B cell (primary cell): ENCODE measurements at regions not wholly inside any gene's neighbourhood (a gene's known extent, or its start where the extent isn't known, plus 50 kb on each side); places are given as distances from the start of the nearest gene placed in this dataset.

Source experiments
- ATAC-seq: fragments of 200-7000 bp; cut with Tn5 transposase; one replicate; pipeline ENCODE4 v1.10.0; 2021; ENCODE audit warnings: low read depth, mild to moderate bottlenecking, moderate number of reproducible peaks, moderate library complexity
- CTCF ChIA-PET: fragments of 350-600 bp; sonication (Branson Sonifier 250); formaldehyde crosslinking; loops from one replicate; lab custom pipeline; 2021; ENCODE audit warnings: antibody characterized with exemption, inconsistent platforms; lab: Charles Lee
- POLR2A ChIA-PET: fragments of 350-600 bp; sonication (Branson Sonifier 250); formaldehyde crosslinking; loops from one replicate; lab custom pipeline; 2021; ENCODE audit warnings: antibody characterized with exemption; lab: Charles Lee
- DNase-seq: peaks from one replicate; pipeline ENCODE4 v3.0.0; 2013
- H2AFZ ChIP-seq: 2 replicates; pipeline ENCODE4 v1.6.1; 2012; ENCODE audit warnings: mild to moderate bottlenecking, low read depth, low read length; ENCODE audit not compliant: insufficient read depth, poor library complexity, severe bottlenecking
- H3K27ac ChIP-seq, 2 donors: 1 replicate in 1 of 2; 2 replicates in 1 of 2; pipeline ENCODE4 v1.5.1; 2012 to 2013; ENCODE audit warnings: low read length in 2 of 2, mild to moderate bottlenecking in 2 of 2, moderate library complexity in 1 of 2
- H3K27me3 ChIP-seq, 4 experiments: fragments of 200-600 bp in 1 of 4; sonication (generic) in 1 of 4; replicated peaks in 1 of 4; 1 replicate in 2 of 4; 2 replicates in 2 of 4; pipeline versions ENCODE4 v1.6.1 to v1.7.0; 2013 to 2016; ENCODE audit warnings: low read length in 3 of 4, mild to moderate bottlenecking in 2 of 4, mixed read lengths in 1 of 4, moderate library complexity in 1 of 4; ENCODE audit not compliant: insufficient read depth in 4 of 4, control insufficient read depth in 3 of 4; ENCODE audit errors: control extremely low read depth in 1 of 4
- H3K36me3 ChIP-seq, 2 experiments: replicated peaks in 1 of 2; 1 replicate in 1 of 2; 2 replicates in 1 of 2; pipeline versions ENCODE4 v1.6.1 to v1.7.1; 2013; ENCODE audit warnings: low read length in 1 of 2; ENCODE audit not compliant: insufficient read depth in 2 of 2, control insufficient read depth in 1 of 2; ENCODE audit errors: control extremely low read depth in 1 of 2, extremely low read depth in 1 of 2
- H3K4me1 ChIP-seq, 2 donors: fragments of 200-600 bp in 1 of 2; sonication (generic) in 1 of 2; 1 replicate in 1 of 2; 2 replicates in 1 of 2; pipeline versions ENCODE4 v1.5.1 to v1.6.1; 2013 to 2017; ENCODE audit warnings: low read length in 2 of 2; ENCODE audit not compliant: control insufficient read depth in 2 of 2, insufficient read depth in 2 of 2
- H3K4me2 ChIP-seq: replicated peaks from 2 replicates; pipeline ENCODE3; 2012; ENCODE audit warnings: mild to moderate bottlenecking, low read depth, low read length; ENCODE audit not compliant: poor library complexity, severe bottlenecking
- H3K4me3 ChIP-seq, 5 experiments: fragments of 200-600 bp in 1 of 5; sonication (generic) in 1 of 5; 1 replicate in 3 of 5; 2 replicates in 2 of 5; pipeline versions ENCODE4 v1.5.1 to v1.7.0; 2011 to 2016; ENCODE audit warnings: low read length in 4 of 5, mild to moderate bottlenecking in 4 of 5, low read depth in 2 of 5, control low read depth in 1 of 5, moderate library complexity in 1 of 5; ENCODE audit not compliant: insufficient read depth in 1 of 5; ENCODE audit errors: control extremely low read depth in 1 of 5, extremely low read depth in 1 of 5
- H3K79me2 ChIP-seq: fragments of 200-600 bp; sonication (generic); one replicate; pipeline ENCODE4 v1.6.0; 2016; ENCODE audit warnings: low read length; ENCODE audit not compliant: control insufficient read depth, insufficient read depth
- H3K9ac ChIP-seq: fragments of 200-600 bp; sonication (generic); 2 replicates; pipeline ENCODE4 v1.6.1; 2017; ENCODE audit warnings: mild to moderate bottlenecking, low read length, moderate library complexity
- H3K9me3 ChIP-seq, 3 donors: one replicate each; pipeline versions ENCODE4 v1.6.1 to v1.7.1; 2013; ENCODE audit warnings: low read length in 2 of 3; ENCODE audit not compliant: control insufficient read depth in 2 of 3, insufficient read depth in 1 of 3; ENCODE audit errors: control extremely low read depth in 1 of 3
- H4K20me1 ChIP-seq: 2 replicates; pipeline ENCODE4 v1.6.0; 2012; ENCODE audit warnings: mild to moderate bottlenecking, low read length; ENCODE audit not compliant: insufficient read depth, control insufficient read depth, poor library complexity, severe bottlenecking
- H3K27ac Mint-ChIP-seq: one replicate; pipeline ENCODE4 v1.8.0; 2021; ENCODE audit warnings: mixed read lengths
- H3K27me3 Mint-ChIP-seq: one replicate; pipeline ENCODE4 v1.8.0; 2021; ENCODE audit warnings: mixed read lengths
- H3K4me1 Mint-ChIP-seq: one replicate; pipeline ENCODE4 v1.8.0; 2021; ENCODE audit warnings: mixed read lengths
- H3K4me3 Mint-ChIP-seq: one replicate; pipeline ENCODE4 v1.8.0; 2021; ENCODE audit warnings: mixed read lengths
- H3K9me3 Mint-ChIP-seq: one replicate; pipeline ENCODE4 v1.8.0; 2022; ENCODE audit warnings: mixed read lengths; ENCODE audit not compliant: insufficient read depth
- EZH2 ChIP-seq: IDR thresholded peaks from 2 replicates; pipeline ENCODE4 v1.6.1; 2012; ENCODE audit warnings: borderline replicate concordance, low read depth, mild to moderate bottlenecking, moderate library complexity, low read length; ENCODE audit not compliant: insufficient read depth, poor library complexity, severe bottlenecking
- WGBS: methylation state at CpG from one replicate; pipeline ENCODE4 v1.1.5; 2013; ENCODE audit warnings: missing lambda C conversion rate; ENCODE audit not compliant: insufficient coverage; 5-methylcytosine and 5-hydroxymethylcytosine counted together
- intact Hi-C: fragments of 100-400 bp; cut with micrococcal nuclease; formaldehyde crosslinking; loops from one replicate; pipeline ENCODE4 v1.10.0; 2022
- TF ChIP-seq, protein P1 (sequence below): fragments of 200-600 bp; IDR thresholded peaks from one replicate; pipeline ENCODE4 v1.8.0; 2022; ENCODE audit warnings: antibody characterized with exemption, mild to moderate bottlenecking

DNA sequence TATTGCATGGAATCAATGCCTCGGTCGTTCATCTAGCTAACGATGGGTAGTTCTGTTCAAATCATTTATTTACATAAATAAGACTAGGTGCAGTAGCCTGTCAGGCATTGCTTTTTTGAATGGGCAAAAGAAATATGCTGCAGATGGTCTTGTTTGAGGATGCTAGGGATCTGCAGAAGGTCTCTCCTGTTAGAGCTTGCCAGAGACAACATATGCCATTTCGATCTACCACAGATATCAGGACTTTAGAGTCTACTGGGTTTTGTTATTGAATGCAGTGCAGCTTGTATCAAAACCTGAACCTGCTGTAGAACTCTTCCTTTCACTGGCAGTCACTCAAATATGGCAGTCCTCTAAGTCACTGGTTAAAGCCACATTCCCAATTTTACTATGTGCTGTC, 381.1 kb upstream of the CDH10 start:
- no peak for ATAC-seq
- H3K9me3 Mint-ChIP-seq: peaks cover 3% of the 10 kb centered on the region
- no CpG with 5 or more reads among the region's 4 CpGs for WGBS

DNA sequence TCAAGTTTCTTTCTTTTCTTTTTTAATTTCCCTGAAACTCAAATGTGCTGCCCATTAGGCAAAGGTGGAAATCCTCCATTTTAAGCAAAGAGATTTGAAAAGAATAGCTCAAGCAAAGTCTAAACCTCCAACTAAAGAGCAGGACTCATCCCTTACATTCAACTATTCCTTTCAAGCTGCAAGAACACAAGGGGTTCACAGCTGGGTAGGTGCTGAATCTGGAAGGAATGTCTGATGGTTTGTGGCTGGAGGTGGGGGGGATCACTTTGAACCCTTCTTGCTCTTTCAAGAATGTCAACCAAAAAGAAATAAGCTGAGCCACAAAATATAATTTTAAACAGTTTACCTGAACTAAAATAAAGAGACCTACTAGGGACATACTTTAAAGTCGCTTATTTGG, 375.7 kb upstream of the CDH10 start:
- H2AFZ ChIP-seq: no peak overlapping the region
- peaks cover 0 to 2% (median 0%) of the 10 kb centered on the region in 3 donors for H3K9me3 ChIP-seq
- no peaks in the 10 kb centered on the region for H3K4me1 ChIP-seq
- H3K9me3 Mint-ChIP-seq: peaks cover 4% of the 10 kb centered on the region
- H4K20me1 ChIP-seq: no peaks in the 10 kb centered on the region
- ChIA-PET POLR2A (no interaction called here), CTCF (no interaction called here)
- no peaks in the 10 kb centered on the region for H3K4me1 Mint-ChIP-seq
- no peaks in the 10 kb centered on the region for H3K27me3 ChIP-seq
- ATAC-seq (no peak), DNase-seq (no peak)
- H3K27ac ChIP-seq: no peak overlapping the region
- intact Hi-C loops: no loop called here
- H3K36me3 ChIP-seq: no peaks in the 10 kb centered on the region
- no CpG with 5 or more reads among the region's 1 CpG for WGBS
- H3K9ac ChIP-seq: no peak overlapping the region
- no peaks in the 10 kb centered on the region for H3K27me3 Mint-ChIP-seq
- no peak overlapping the region for H3K27ac Mint-ChIP-seq
- TF ChIP-seq, protein P1, sequence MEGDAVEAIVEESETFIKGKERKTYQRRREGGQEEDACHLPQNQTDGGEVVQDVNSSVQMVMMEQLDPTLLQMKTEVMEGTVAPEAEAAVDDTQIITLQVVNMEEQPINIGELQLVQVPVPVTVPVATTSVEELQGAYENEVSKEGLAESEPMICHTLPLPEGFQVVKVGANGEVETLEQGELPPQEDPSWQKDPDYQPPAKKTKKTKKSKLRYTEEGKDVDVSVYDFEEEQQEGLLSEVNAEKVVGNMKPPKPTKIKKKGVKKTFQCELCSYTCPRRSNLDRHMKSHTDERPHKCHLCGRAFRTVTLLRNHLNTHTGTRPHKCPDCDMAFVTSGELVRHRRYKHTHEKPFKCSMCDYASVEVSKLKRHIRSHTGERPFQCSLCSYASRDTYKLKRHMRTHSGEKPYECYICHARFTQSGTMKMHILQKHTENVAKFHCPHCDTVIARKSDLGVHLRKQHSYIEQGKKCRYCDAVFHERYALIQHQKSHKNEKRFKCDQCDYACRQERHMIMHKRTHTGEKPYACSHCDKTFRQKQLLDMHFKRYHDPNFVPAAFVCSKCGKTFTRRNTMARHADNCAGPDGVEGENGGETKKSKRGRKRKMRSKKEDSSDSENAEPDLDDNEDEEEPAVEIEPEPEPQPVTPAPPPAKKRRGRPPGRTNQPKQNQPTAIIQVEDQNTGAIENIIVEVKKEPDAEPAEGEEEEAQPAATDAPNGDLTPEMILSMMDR: no peak
- TF ChIP-seq EZH2: no peak
- H3K4me2 ChIP-seq: no peak overlapping the region
- H3K4me3 Mint-ChIP-seq: no peak overlapping the region
- no peaks in the 10 kb centered on the region for H3K79me2 ChIP-seq
- no peak overlapping the region for H3K4me3 ChIP-seq

More for the DNA sequence above, 381.1 kb upstream of the CDH10 start:
- no peak overlapping the region for H3K4me3 ChIP-seq
- no peaks in the 10 kb centered on the region for H3K27me3 Mint-ChIP-seq
- H3K4me1 ChIP-seq: no peaks in the 10 kb centered on the region
- ChIA-PET CTCF (no interaction called here), POLR2A (no interaction called here)
- DNase-seq: no peak
- no peaks in the 10 kb centered on the region for H4K20me1 ChIP-seq
- H3K4me3 Mint-ChIP-seq: no peak overlapping the region
- no peak overlapping the region for H3K9ac ChIP-seq
- no peaks in the 10 kb centered on the region for H3K4me1 Mint-ChIP-seq
- no peak overlapping the region for H2AFZ ChIP-seq
- TF ChIP-seq, protein P1: no peak
- no peak for TF ChIP-seq EZH2
- H3K27me3 ChIP-seq: no peaks in the 10 kb centered on the region
- intact Hi-C loops: no loop called here
- no peaks in the 10 kb centered on the region for H3K36me3 ChIP-seq
- no peaks in the 10 kb centered on the region for H3K79me2 ChIP-seq
- no peak overlapping the region for H3K4me2 ChIP-seq
- H3K27ac ChIP-seq: no peak overlapping the region
- no peaks in the 10 kb centered on the region for H3K9me3 ChIP-seq
- no peak overlapping the region for H3K27ac Mint-ChIP-seq
